IMR-90 (cell line): ENCODE measurements at regions not wholly inside any gene's neighbourhood (a gene's known extent, or its start where the extent isn't known, plus 50 kb on each side); places are given as distances from the start of the nearest gene placed in this dataset.

ENCODE experiments used
- ATAC-seq: fragments of 200-7000 bp; cut with Tn5 transposase; 2 replicates; pipeline ENCODE4 v1.9.1; 2020; ENCODE audit warnings: low read depth, mild to moderate bottlenecking, moderate library complexity
- BruUV-seq: library from RNA; stranded (reverse); fragments of 400-500 nt; replicated peaks from 2 replicates; lab custom pipeline; 2021; lab: Mats Ljungman, UMichigan
- CTCF ChIA-PET: fragments of 300-600 bp; formaldehyde crosslinking; extraction: SDS; loops from one replicate; lab custom pipeline; 2021; ENCODE audit warnings: antibody characterized with exemption; lab: Yijun Ruan, JAX
- POLR2A ChIA-PET: fragments of 300-600 bp; sonication (Branson Sonifier 250); formaldehyde crosslinking; loops from one replicate; lab custom pipeline; 2022; ENCODE audit warnings: antibody characterized with exemption; ENCODE audit not compliant: unreplicated experiment; lab: Charles Lee
- DNase-seq: peaks from one replicate; pipeline ENCODE4 v3.0.0; 2013
- H2AFZ ChIP-seq: replicated peaks from 2 replicates; pipeline ENCODE3; 2013; ENCODE audit warnings: low read length, mild to moderate bottlenecking; ENCODE audit not compliant: poor library complexity
- H2AK5ac ChIP-seq: 2 replicates; pipeline ENCODE4 v1.6.1; 2013; ENCODE audit warnings: low read depth, low read length, inconsistent platforms
- H2AK9ac ChIP-seq: replicated peaks from 2 replicates; pipeline ENCODE3; 2013; ENCODE audit warnings: mild to moderate bottlenecking, low read depth, low read length, moderate library complexity; ENCODE audit not compliant: poor library complexity
- H2BK120ac ChIP-seq: 2 replicates; pipeline ENCODE4 v1.6.1; 2013; ENCODE audit warnings: low read depth, low read length, inconsistent platforms
- H2BK15ac ChIP-seq: 3 replicates; pipeline ENCODE4 v1.6.1; 2013; ENCODE audit warnings: low read depth, low read length, inconsistent platforms
- H2BK20ac ChIP-seq: 2 replicates; pipeline ENCODE4 v1.6.1; 2013; ENCODE audit warnings: low read depth, mild to moderate bottlenecking, inconsistent platforms, low read length, moderate library complexity
- H2BK5ac ChIP-seq: 2 replicates; pipeline ENCODE4 v1.6.1; 2013; ENCODE audit warnings: mild to moderate bottlenecking, low read depth, low read length, inconsistent platforms; ENCODE audit not compliant: poor library complexity, severe bottlenecking
- H3K14ac ChIP-seq: replicated peaks from 2 replicates; pipeline ENCODE4 v1.6.1; 2013; ENCODE audit warnings: low read depth, low read length, inconsistent platforms
- H3K18ac ChIP-seq: 2 replicates; pipeline ENCODE4 v1.6.1; 2013; ENCODE audit warnings: low read depth, low read length, control low read depth
- H3K23ac ChIP-seq: 2 replicates; pipeline ENCODE4 v1.6.1; 2013; ENCODE audit warnings: low read depth, low read length, inconsistent platforms
- H3K27ac ChIP-seq: 2 replicates; pipeline ENCODE4 v1.5.1; 2013; ENCODE audit warnings: mild to moderate bottlenecking, control low read depth, low read length; ENCODE audit not compliant: insufficient read depth
- H3K27me3 ChIP-seq: 2 replicates; pipeline ENCODE4 v1.6.1; 2013; ENCODE audit warnings: low read length; ENCODE audit not compliant: control insufficient read depth, insufficient read depth
- H3K36me3 ChIP-seq: 2 replicates; pipeline ENCODE4 v1.6.1; 2013; ENCODE audit warnings: low read length, mixed read lengths; ENCODE audit not compliant: control insufficient read depth, insufficient read depth
- H3K4ac ChIP-seq: 2 replicates; pipeline ENCODE4 v1.6.1; 2013; ENCODE audit warnings: low read depth, low read length, inconsistent platforms
- H3K4me1 ChIP-seq: 2 replicates; pipeline ENCODE4 v1.6.1; 2013; ENCODE audit warnings: low read length, mixed read lengths; ENCODE audit not compliant: control insufficient read depth, insufficient read depth
- H3K4me2 ChIP-seq: 2 replicates; pipeline ENCODE4 v1.6.1; 2013; ENCODE audit warnings: low read depth, mild to moderate bottlenecking, control low read depth, low read length, moderate library complexity
- H3K4me3 ChIP-seq: 2 replicates; pipeline ENCODE4 v1.5.1; 2013; ENCODE audit warnings: low read depth, mild to moderate bottlenecking, control low read depth, low read length, moderate library complexity; ENCODE audit not compliant: insufficient read depth
- H3K56ac ChIP-seq: 2 replicates; pipeline ENCODE4 v1.6.1; 2013; ENCODE audit warnings: low read length, inconsistent platforms; ENCODE audit not compliant: insufficient read depth; ENCODE audit errors: extremely low read depth
- H3K79me1 ChIP-seq, 2 experiments: 2 replicates each; pipeline ENCODE4 v1.6.1; 2013; ENCODE audit warnings: low read length in 2 of 2, inconsistent platforms in 1 of 2, low read depth in 1 of 2
- H3K9ac ChIP-seq: 2 replicates; pipeline ENCODE4 v1.6.1; 2013; ENCODE audit warnings: low read depth, low read length, control low read depth
- H3K9me1 ChIP-seq: 2 replicates; pipeline ENCODE4 v1.6.1; 2013; ENCODE audit warnings: low read length, inconsistent platforms; ENCODE audit not compliant: insufficient read depth
- H3K9me3 ChIP-seq: 2 replicates; pipeline ENCODE4 v1.6.1; 2013; ENCODE audit warnings: low read length; ENCODE audit not compliant: control insufficient read depth, insufficient read depth
- H4K20me1 ChIP-seq: 2 replicates; pipeline ENCODE4 v1.6.1; 2013; ENCODE audit warnings: low read length, inconsistent platforms; ENCODE audit not compliant: insufficient read depth
- H4K5ac ChIP-seq: 2 replicates; pipeline ENCODE4 v1.6.1; 2013; ENCODE audit warnings: mild to moderate bottlenecking, low read depth, low read length, control low read depth
- H4K8ac ChIP-seq, 2 experiments: 2 replicates each; pipeline ENCODE4 v1.6.1; 2013; ENCODE audit warnings: low read depth in 2 of 2, low read length in 2 of 2, control low read depth in 1 of 2, inconsistent platforms in 1 of 2
- H4K91ac ChIP-seq: 2 replicates; pipeline ENCODE4 v1.6.1; 2013; ENCODE audit warnings: low read depth, low read length, inconsistent platforms; ENCODE audit not compliant: insufficient read depth
- BHLHE40 ChIP-seq: fragments of 150-350 bp; IDR thresholded peaks from 2 replicates; pipeline ENCODE4 v1.6.1; 2016; ENCODE audit warnings: mild to moderate bottlenecking, low read depth, low read length
- CEBPB ChIP-seq: IDR thresholded peaks from 2 replicates; pipeline ENCODE4 v1.6.1; 2012; ENCODE audit warnings: low read depth, low read length, improper control_type of control experiment
- CHD1 ChIP-seq: IDR thresholded peaks from 2 replicates; pipeline ENCODE4 v1.6.1; 2012; ENCODE audit warnings: low read depth, low read length, improper control_type of control experiment
- FOS ChIP-seq: fragments of 150-350 bp; IDR thresholded peaks from 2 replicates; pipeline ENCODE4 v1.6.1; 2016; ENCODE audit warnings: low read depth, low read length
- MAFK ChIP-seq: IDR thresholded peaks from 2 replicates; pipeline ENCODE4 v1.6.1; 2012; ENCODE audit warnings: low read depth, low read length, improper control_type of control experiment
- MAZ ChIP-seq: IDR thresholded peaks from 2 replicates; pipeline ENCODE4 v1.6.1; 2012; ENCODE audit warnings: low read depth, mild to moderate bottlenecking, low read length, improper control_type of control experiment, moderate library complexity, borderline replicate concordance
- MXI1 ChIP-seq: IDR thresholded peaks from 2 replicates; pipeline ENCODE4 v1.6.1; 2012; ENCODE audit warnings: low read depth, mild to moderate bottlenecking, low read length, moderate library complexity, borderline replicate concordance
- NFE2L2 ChIP-seq: fragments of 150-350 bp; IDR thresholded peaks from 2 replicates; pipeline ENCODE4 v1.6.1; 2016; ENCODE audit warnings: low read depth, mild to moderate bottlenecking, low read length
- POLR2A ChIP-seq: IDR thresholded peaks from 2 replicates; pipeline ENCODE4 v1.6.1; 2012; ENCODE audit warnings: mild to moderate bottlenecking, low read depth, low read length
- RAD21 ChIP-seq: IDR thresholded peaks from 2 replicates; pipeline ENCODE4 v1.6.1; 2012; ENCODE audit warnings: low read length, improper control_type of control experiment
- RCOR1 ChIP-seq: IDR thresholded peaks from 2 replicates; pipeline ENCODE4 v1.6.1; 2012; ENCODE audit warnings: mild to moderate bottlenecking, low read length, improper control_type of control experiment; ENCODE audit not compliant: insufficient replicate concordance
- RFX5 ChIP-seq: IDR thresholded peaks from 2 replicates; pipeline ENCODE4 v1.8.0; 2012; ENCODE audit warnings: low read depth, mild to moderate bottlenecking, low read length, moderate library complexity
- SMC3 ChIP-seq: fragments of 150-350 bp; IDR thresholded peaks from 2 replicates; pipeline ENCODE4 v1.6.1; 2016; ENCODE audit warnings: low read depth, mild to moderate bottlenecking, antibody characterized with exemption, low read length, moderate library complexity
- WGBS, 2 experiments: methylation state at CpG; one replicate each; pipeline versions ENCODE4 v1.1.5 to v1.1.7; 2013; ENCODE audit warnings: missing lambda C conversion rate in 2 of 2; ENCODE audit not compliant: insufficient read length in 1 of 2; ENCODE audit errors: extremely low coverage in 2 of 2; 5-methylcytosine and 5-hydroxymethylcytosine counted together
- dilution Hi-C: fragments of 300-500 bp; cut with HindIII; formaldehyde crosslinking; loops from one replicate; pipeline ENCODE4 v1.14.3; 2018; ENCODE audit warnings: low sequenced_read_pairs; ENCODE audit not compliant: unreplicated experiment
- in situ Hi-C: fragments of 300-500 bp; cut with MboI; formaldehyde crosslinking; loops from 3 replicates; pipeline ENCODE4 v1.14.3; 2019; ENCODE audit warnings: low sequenced_read_pairs, inconsistent platforms, mixed read lengths
- intact Hi-C: fragments of 100-400 bp; cut with micrococcal nuclease; formaldehyde crosslinking; loops from 2 replicates; pipeline ENCODE4 v1.10.0; 2022
- TF ChIP-seq, protein P1 (sequence below): fragments of 150-350 bp; IDR thresholded peaks from 2 replicates; pipeline ENCODE4 v1.6.1; 2017; ENCODE audit warnings: mild to moderate bottlenecking, antibody characterized with exemption, low read length, low read depth
- TF ChIP-seq, protein P2 (sequence below): conservative IDR thresholded peaks from 2 replicates; pipeline ENCODE4 v1.5.1; 2012; ENCODE audit warnings: mild to moderate bottlenecking, low read depth, low read length, improper control_type of control experiment
- TF ChIP-seq, protein P3 (sequence below): fragments of 150-350 bp; IDR thresholded peaks from 2 replicates; pipeline ENCODE4 v1.6.1; 2016; ENCODE audit warnings: low read depth, mild to moderate bottlenecking, low read length, moderate library complexity, borderline replicate concordance

DNA sequence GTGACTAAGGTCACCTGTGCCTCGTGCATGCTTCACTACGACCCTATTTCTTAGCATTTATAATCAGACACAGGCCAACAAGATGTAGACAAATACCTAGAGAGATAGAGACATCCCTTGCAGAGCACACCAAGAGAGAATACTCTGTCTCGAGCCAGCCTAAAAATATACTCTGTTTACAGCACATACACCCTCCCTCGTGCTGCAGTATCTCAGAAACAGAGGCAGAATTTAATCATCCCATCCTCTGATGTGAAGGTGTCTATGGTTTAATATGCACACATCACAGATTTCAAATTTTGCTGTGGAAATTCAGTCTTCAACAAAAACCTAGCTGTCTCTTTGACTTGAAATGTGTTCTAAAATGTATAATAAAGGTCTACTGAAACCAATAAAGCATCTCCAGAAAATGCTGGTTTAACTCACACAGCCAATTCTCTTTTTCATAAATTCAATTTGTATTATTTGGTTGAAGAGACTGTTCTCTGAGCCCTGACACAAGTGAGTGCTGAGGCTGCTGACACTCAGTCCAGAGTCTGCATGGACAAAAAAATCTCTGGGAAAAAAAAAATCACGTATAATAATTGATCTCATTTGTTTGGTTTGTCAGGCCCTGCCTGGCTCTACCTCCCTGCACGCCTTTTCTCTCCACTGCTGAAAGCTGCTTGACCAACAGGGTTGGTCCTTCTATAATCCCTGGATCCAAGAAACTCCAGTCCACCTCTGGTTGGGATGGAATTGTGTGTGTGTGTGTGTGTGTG is 142.0 kb upstream of the FSHR start:
- DNase-seq (no peak), ATAC-seq (no peak)
- no peaks in the 10 kb centered on the region for H3K9me1 ChIP-seq
- H3K18ac ChIP-seq, result no peak overlapping the region
- in situ Hi-C loops, result no loop called here
- H3K27ac ChIP-seq, result no peak overlapping the region
- H4K5ac ChIP-seq, result no peak overlapping the region
- no peaks in the 10 kb centered on the region for H4K20me1 ChIP-seq
- H3K14ac ChIP-seq, result no peak overlapping the region
- H4K8ac ChIP-seq, result no peak overlapping the region
- CTCF ChIA-PET, result no interaction called here
- no peaks in the 10 kb centered on the region for H3K4me1 ChIP-seq
- no peaks in the 10 kb centered on the region for H3K79me1 ChIP-seq
- H3K56ac ChIP-seq, result no peak overlapping the region
- H2BK20ac ChIP-seq, result no peak overlapping the region
- POLR2A ChIA-PET, result no interaction called here
- H3K4me3 ChIP-seq, result no peak overlapping the region
- no peak overlapping the region for H2AFZ ChIP-seq
- no peak overlapping the region for H2BK15ac ChIP-seq
- no peak overlapping the region for H4K91ac ChIP-seq
- H3K36me3 ChIP-seq, result no peaks in the 10 kb centered on the region
- H3K23ac ChIP-seq, result no peak overlapping the region
- WGBS, 2 experiments, result no CpG with 5 or more reads among the region's 6 CpGs
- TF ChIP-seq CHD1, result no peak
- no peak for TF ChIP-seq MAFK
- no peak for TF ChIP-seq RFX5
- TF ChIP-seq, protein P1, sequence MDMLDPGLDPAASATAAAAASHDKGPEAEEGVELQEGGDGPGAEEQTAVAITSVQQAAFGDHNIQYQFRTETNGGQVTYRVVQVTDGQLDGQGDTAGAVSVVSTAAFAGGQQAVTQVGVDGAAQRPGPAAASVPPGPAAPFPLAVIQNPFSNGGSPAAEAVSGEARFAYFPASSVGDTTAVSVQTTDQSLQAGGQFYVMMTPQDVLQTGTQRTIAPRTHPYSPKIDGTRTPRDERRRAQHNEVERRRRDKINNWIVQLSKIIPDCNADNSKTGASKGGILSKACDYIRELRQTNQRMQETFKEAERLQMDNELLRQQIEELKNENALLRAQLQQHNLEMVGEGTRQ, result no peak
- no peak for TF ChIP-seq MXI1
- no peak for TF ChIP-seq CEBPB
- no peak for TF ChIP-seq MAZ
- no peak for TF ChIP-seq NFE2L2
- TF ChIP-seq SMC3, result no peak
- no peak for TF ChIP-seq RAD21
- no peak for TF ChIP-seq FOS
- TF ChIP-seq, protein P2, sequence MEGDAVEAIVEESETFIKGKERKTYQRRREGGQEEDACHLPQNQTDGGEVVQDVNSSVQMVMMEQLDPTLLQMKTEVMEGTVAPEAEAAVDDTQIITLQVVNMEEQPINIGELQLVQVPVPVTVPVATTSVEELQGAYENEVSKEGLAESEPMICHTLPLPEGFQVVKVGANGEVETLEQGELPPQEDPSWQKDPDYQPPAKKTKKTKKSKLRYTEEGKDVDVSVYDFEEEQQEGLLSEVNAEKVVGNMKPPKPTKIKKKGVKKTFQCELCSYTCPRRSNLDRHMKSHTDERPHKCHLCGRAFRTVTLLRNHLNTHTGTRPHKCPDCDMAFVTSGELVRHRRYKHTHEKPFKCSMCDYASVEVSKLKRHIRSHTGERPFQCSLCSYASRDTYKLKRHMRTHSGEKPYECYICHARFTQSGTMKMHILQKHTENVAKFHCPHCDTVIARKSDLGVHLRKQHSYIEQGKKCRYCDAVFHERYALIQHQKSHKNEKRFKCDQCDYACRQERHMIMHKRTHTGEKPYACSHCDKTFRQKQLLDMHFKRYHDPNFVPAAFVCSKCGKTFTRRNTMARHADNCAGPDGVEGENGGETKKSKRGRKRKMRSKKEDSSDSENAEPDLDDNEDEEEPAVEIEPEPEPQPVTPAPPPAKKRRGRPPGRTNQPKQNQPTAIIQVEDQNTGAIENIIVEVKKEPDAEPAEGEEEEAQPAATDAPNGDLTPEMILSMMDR, result no peak
- TF ChIP-seq, protein P3, sequence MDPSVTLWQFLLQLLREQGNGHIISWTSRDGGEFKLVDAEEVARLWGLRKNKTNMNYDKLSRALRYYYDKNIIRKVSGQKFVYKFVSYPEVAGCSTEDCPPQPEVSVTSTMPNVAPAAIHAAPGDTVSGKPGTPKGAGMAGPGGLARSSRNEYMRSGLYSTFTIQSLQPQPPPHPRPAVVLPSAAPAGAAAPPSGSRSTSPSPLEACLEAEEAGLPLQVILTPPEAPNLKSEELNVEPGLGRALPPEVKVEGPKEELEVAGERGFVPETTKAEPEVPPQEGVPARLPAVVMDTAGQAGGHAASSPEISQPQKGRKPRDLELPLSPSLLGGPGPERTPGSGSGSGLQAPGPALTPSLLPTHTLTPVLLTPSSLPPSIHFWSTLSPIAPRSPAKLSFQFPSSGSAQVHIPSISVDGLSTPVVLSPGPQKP, result no peak
- TF ChIP-seq BHLHE40, result no peak
- TF ChIP-seq RCOR1, result no peak
- TF ChIP-seq POLR2A, result no peak
- no peak overlapping the region for H2BK120ac ChIP-seq
- no peak overlapping the region for H2AK5ac ChIP-seq
- no peak overlapping the region for H3K4ac ChIP-seq
- no peak overlapping the region for H3K4me2 ChIP-seq
- no peak overlapping the region for H2AK9ac ChIP-seq
- peaks cover 5% of the 10 kb centered on the region for H3K9me3 ChIP-seq
- no peak overlapping the region for H3K9ac ChIP-seq
- dilution Hi-C loops, result no loop called here
- intact Hi-C loops, result no loop called here
- H2BK5ac ChIP-seq, result no peak overlapping the region
- BruUV-seq, result no TSS peak
- no peaks in the 10 kb centered on the region for H3K27me3 ChIP-seq
